HG03060 (cell line): ENCODE measurements at regions not wholly inside any gene's neighbourhood (a gene's known extent, or its start where the extent isn't known, plus 50 kb on each side); places are given as distances from the start of the nearest gene placed in this dataset.
"Not testable (repeated sequence)": the region's sequence is repeated elsewhere in the genome, so short reads cannot be mapped to it uniquely, and the experiment has no call there.

Experiments used
- ATAC-seq: cut with Tn5 transposase; IDR thresholded peaks from one replicate; pipeline ENCODE4 v1.9.1; 2021; ENCODE audit warnings: low read depth, moderate number of reproducible peaks; ENCODE audit not compliant: unreplicated experiment

DNA sequence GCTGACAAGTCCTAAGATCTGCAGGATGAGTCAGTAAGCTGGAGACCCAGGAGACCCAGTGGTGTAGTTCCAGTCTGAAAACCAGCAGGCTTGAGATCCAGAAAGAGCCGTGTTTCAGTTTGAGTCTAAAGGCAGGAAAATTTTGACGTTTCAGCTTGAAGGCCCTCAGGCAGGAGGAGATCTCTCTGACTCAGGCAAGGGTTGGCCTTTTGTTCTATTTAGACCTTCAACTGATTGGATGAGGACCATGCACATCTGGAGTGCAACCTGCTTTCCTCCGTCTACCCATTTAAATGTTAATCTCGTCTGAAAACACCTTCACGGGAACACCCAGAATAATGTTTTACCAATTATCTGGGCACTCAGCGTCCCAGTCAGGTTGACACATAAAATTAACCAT, 69.5 kb downstream of the NPIPA7 start:
- ATAC-seq: not testable (repeated sequence)

DNA sequence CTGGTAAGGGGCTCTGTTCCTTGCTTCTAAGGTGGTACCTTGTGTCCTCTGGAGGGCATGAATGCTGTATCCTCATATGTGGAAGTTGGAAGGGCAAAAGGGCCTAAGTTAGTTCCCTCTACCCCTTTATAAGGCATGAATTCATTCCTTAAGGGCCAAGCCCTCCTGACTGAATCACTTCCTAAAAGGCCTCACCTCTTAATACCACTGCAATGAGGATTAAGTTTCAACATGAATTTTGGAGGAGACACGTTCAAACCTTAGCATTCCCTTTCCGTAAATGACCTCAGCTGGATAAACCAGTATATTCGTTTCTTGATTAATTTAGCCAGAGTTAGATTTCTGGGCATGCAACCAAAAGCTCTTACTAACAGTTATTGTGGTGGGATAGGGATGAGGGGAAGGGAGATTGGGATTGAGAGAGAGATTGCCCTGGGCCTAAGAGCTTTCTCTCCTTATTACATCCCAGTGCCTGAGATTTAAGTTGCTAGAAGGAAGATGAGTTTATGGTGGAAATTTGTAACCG, 70.8 kb downstream of the NPIPA7 start:
- ATAC-seq: not testable (repeated sequence)

DNA sequence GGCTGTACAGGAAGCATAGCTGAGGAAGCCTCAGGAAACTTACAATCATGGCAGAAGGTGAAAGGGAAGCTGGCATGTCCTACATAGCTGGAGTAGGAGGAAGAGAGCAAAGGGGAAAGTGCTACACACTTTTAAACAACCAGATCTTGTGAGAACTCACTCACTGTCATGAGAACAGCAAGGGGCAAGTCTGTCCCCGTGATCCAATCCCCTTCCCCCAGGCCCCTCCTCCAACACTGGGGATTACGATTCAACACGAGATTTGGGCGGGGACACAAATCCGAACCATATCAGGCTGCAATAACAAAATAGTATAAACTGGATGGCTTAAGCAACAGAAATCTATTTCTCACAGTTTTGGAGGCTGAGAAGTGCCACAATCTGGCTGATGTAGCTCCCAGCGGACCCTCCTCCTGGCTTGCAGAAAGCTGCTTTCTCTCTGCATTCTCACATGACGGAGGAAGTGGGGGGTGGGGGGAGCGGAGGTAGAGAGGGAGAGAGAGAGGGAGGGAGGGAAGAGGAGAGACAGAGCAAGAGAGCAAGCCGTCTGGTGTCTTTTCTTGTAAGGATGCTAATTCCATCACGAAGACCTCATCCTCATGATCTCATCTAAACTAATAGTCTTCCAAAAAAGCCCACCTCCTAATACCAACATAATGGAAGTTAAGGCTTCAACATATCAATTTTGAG, 72.9 kb downstream of the NPIPA7 start:
- not testable (repeated sequence) for ATAC-seq

DNA sequence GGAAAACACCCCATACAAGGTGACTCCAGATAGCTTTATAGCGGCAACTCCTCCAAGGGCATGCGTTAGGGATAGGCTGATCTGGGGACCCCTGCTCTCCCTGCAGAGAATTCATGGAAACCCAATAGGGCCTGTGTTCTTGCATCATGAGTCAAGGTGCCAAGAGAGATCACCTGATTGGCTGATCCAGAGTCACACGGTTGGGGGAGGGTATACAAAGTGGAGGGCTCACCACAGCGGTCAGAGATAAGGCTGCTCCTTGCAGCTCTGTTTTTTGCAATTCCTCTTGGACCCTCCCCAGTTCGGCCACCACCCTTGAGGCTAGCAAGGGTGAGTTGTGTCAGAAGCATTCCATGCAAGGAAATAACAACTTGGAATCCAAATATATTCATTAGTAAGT, 79.6 kb downstream of the NPIPA7 start:
- ATAC-seq: not testable (repeated sequence)

DNA sequence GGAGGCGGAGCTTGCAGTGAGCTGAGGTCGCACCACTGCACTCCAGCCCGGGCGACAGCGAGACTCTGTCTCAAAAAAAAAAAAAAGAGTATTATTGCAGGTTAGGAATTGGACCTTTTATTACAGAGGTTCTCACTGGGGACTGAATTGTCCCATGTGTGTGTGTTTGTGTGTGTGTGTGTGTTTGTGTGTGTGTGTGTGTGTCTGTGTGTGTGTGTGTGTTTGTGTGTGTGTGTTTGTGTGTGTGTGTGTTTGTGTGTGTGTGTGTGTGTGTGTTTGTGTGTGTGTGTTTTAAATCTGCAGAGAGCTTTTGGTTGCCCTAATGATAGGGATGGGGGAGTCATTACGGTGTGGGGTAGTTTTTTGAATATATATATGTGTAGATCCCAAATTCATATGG, 84.9 kb downstream of the NPIPA7 start:
- ATAC-seq: not testable (repeated sequence)

DNA sequence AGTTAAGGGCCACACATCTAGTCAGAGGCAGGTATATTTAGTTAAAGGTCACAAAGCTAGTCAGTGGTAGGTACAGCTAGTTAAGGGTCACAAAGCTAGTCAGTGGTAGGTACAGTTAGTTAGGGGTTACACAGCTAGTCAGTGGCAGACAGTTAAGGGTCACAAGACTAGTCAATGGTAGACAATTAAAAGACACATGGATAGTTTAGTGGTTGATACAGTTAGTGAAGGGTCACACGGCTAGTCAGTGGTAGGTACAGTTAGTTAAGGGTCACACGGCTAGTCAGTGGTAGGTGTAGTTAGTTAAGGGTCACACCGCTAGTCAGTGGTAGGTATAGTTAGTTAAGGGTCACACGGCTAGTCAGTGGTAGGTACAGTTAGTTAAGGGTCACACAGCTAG, 110.0 kb downstream of the NPIPA7 start:
- not testable (repeated sequence) for ATAC-seq

DNA sequence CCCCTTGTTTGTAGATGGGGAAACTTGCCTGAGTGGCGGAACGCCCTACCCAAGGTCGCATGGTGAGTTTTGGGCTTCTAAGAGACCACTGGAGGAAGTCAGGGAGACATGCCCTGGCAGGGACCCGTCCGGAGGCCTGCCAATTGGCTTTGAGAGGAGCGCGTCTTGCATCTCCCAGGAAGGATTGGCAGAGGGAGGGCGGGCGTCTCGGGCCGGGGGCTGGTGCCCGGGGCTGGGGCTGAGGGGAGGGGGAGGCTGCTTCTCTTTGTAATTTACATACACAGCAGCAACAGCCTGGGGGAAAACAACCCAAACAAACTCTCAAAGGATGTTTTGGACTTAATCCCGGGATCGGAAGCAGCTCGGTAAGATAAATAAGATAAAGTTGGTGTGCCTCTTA, 110.5 kb downstream of the NPIPA7 start:
- not testable (repeated sequence) for ATAC-seq

DNA sequence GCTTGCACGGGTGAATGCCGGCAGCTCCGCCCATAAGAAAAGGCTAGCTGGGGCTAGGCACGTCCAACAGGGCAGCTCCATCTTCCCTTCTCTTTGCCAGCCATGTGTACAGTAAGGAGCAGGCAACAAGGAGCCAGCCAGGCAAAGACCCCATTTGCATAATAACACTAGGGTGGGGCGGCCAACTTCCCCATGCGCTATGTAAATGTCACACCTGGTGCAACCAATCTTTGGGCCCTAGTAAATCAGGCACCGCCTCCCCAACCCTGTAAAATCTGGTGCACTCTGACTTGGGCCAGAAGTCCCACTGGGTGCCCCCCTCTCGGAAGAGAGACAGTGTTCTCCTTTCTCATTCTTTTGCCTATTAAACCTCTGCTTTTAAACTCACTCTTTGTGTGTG, 115.2 kb downstream of the NPIPA7 start:
- not testable (repeated sequence) for ATAC-seq

DNA sequence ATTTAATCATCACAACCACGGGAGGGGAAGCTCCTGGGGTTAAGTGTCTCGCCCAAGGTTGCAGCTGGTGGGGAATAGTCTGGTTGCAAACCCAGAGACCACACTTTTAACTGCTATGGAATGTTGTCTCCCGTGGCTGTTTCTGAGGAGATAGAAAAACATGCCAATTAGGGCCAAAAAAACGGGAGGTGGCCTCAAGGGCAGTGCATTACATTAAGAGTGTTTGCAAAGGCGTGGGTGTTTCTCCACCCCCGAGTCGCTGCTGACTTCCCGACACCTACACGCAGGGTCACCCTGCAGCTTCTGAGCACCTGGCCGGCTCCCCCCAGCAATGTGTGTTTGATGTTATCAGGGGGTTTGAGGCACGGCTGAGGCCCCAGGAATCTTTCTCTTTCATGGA, 116.1 kb downstream of the NPIPA7 start:
- not testable (repeated sequence) for ATAC-seq

DNA sequence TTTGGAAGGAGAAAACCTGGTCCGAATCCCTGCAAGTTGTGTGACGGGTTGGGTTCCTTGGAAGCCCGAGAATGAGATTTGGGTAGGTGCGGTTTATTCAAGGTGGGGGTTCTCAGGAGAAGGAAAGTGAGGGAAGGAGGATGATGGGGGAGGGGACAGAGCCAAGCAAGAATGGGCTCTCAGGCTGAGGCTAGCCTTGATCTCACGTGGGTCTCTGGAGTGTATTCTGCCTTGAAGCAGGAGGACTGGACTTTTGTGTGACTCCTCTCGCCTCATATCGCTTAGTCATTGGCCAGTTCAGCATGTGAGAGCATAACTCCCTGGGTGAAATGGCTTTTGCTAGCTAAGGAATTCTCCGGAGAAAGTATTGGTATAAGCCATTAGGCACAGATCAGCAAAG, 120.9 kb downstream of the NPIPA7 start:
- not testable (repeated sequence) for ATAC-seq

DNA sequence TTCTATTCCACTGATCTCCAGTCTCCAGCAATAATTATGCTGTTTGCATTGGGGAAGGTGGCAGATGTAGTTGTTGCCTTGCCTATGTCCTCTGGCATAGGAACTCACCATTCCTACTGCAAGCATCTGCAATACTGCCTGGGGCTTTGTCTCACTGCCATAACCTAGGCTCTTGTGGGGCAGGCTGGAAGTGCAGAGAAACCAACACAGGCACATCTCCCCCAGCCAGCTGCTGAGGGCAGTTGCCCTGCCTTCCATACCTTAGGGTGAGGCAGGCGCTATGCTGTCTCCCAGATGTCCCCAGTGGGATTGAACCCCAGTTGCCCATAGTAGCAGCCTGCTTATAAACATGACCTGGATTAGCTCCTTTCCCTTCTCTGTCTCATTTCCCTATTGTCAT, 128.1 kb downstream of the NPIPA7 start:
- not testable (repeated sequence) for ATAC-seq

DNA sequence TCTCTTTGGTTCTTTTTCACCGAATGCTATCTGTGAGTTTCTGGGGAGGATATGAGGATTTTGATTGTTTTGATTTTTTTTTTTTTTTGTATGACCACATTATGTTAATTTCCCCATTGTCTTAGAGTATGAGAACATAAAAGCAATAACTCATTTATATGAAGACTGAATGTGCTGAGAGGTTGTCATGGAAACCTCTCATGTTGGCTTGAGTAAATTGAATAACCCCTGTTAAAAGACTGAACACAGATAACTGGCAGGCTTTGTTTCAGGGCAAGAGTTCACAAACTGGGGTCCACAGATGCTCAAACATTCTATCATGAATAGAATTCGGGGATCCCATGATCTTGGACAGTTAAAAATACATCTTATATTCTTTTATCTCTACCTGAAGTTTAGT, 129.4 kb downstream of the NPIPA7 start:
- ATAC-seq: not testable (repeated sequence)

DNA sequence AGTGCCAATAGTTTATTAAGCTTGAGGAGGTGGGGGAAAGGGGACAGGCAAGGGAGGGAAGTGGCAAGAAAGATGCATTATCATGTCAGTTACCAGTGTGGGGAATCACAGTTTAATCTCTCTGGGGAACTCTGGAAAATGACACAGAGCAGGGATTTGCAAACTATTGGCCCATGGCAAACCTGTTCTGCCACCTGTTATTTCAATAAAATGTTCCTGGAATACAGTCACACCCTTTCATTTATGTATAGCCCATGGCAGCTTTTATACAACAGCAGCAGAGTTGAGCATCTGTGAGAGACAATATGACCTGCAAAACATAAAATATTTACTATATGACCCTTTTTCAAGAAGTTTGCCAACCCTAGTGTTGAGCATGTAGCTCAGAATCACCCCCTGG, 140.5 kb downstream of the NPIPA7 start:
- not testable (repeated sequence) for ATAC-seq

DNA sequence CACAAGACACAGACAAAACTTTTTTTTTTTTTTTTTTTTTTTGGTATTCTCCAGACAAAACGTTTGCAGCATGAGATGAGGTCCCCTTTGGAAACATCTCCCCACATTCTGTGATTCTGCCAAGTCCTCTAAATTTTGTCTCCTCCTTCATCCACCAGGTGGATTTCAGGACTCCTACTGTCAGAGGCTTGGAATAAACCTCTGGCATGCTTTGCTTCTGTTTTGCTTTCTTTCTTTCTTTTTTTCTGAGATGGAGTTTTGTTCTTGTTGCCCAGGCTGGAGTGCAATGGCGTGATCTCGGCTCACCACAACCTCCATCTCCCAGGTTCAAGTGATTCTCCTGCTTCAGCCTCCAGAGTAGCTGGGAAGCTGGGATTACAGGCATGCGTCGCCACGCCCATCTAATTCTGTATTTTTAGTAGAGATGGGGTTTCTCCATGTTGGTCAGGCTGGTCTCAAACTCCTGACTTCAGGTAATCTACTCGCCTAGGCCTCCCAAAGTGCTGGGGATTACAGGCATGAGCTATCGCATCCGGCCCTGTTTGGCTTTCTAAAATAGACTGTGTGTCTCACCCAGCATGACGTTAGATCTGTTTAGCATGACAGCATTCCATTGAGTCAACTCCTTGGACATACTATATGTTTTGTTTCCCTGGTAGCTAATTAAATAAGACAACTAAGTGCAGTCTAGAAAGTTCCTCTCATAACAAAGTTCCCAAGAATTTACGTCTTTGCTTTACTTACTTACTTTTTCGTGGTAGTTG, 142.5 kb downstream of the NPIPA7 start:
- ATAC-seq: not testable (repeated sequence)

DNA sequence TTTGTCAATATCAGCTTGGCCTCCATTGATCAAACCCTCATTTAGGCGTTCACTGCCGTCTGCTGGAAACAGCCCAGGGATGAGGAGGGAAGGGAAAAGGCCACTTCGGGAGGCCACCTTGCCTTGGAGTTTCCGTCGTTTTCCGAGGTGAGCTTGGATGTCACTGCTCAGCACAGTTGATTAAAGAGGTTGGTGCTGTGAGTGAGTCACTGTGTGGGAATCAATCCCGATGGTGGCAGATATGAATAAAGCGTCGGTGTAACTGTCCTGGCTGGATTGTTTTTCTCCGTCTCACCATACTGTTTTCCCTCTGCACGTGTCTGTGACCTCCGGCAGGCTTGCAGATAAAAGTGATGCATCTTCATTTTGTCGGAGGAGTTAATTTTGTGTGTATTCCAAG, 148.1 kb downstream of the NPIPA7 start:
- not testable (repeated sequence) for ATAC-seq

DNA sequence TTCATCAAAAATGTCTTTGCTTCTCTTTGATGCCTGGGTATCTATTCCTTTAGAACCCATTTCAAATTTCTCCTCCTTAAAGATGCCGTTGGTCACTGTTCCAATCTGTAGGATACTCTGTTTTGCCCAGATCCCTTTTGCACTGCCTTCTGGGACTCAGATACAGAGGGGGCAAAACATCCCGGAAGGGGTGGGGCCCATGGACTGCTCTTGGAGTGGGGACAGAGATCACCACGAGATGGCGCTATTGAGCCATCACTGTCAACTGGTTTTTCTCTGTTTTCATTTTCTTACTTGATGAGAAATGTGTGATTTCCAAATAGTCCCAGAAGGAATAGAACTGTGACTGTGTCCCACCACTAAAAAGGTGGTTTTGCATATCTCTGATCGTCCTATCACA, 151.8 kb downstream of the NPIPA7 start:
- ATAC-seq: not testable (repeated sequence)

DNA sequence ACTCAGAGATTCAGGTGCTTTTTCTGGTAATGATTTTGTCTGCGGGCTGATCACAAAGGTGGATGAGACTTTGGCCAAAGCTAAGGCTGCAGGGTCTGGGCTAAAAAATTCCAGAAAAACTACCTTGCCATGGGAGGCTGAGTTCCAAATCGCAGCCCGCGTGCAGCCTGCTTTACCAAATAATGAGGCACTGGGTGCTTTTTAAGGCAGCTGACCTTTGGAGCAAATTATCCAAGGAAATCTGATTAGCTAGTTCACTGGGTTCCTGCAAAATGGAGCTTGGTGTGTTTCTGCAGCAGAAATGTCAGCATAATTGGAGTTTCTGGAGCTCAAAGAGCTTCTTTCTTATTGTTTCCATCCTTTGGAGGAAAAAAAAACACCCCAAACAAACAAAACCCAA, 156.6 kb downstream of the NPIPA7 start:
- ATAC-seq: not testable (repeated sequence)

DNA sequence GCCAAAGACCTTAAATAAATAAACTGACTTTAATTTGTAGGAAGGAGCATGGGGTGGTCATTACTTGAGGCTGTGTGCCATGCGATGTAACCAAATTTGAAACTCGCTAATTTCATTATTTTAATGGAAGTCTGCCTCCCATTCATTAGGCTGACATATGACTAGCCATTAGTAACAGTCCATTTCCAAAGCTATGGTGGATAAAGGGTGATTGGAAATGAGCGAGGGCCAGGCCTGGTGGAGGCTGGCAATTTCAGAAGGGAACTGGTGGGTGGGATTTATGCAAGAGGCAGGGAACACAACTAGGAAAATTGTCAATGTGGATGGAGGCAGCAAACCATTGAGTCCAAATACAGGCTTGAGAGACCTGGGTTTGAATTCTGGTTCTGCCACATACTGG, 157.2 kb downstream of the NPIPA7 start:
- ATAC-seq: not testable (repeated sequence)

DNA sequence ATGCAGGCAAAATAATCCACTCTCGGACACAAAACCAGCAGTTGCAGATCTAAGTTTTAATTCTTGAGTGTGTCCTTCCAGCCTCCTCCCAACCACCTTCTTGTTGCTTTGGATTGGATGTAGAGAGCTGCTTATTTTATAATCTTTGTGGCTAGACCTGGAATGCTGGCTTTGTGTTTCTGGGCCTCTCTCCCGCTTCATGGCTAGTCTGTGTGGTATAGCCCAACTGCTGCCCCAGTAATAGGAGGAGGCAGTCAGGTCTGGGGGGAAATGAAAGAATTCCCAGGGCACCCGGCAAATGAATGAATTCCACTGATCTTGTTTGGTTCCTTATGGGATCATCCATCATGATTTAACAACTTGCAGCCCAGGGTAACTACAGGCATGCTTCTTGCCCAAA, 170.8 kb downstream of the NPIPA7 start:
- ATAC-seq: not testable (repeated sequence)

DNA sequence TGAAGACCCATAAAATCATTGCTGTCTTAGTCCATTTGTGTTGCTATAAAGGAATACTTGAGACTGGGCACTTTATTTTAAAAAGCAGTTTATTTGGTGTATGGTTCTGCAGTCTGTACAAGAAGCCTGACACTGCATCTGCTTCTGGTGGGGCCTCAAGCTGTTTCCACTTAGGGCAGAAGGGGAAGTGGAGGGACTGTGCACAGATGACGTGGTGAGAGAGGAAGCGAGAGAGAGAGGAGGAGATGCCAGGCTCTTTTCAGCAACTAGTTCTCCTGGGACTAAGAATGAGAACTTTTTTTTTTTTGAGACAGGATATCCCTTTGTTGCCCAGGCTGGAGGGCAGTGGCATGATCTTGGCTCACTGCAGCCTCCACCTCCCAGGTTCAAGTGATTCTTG, 171.9 kb downstream of the NPIPA7 start:
- ATAC-seq: not testable (repeated sequence)

DNA sequence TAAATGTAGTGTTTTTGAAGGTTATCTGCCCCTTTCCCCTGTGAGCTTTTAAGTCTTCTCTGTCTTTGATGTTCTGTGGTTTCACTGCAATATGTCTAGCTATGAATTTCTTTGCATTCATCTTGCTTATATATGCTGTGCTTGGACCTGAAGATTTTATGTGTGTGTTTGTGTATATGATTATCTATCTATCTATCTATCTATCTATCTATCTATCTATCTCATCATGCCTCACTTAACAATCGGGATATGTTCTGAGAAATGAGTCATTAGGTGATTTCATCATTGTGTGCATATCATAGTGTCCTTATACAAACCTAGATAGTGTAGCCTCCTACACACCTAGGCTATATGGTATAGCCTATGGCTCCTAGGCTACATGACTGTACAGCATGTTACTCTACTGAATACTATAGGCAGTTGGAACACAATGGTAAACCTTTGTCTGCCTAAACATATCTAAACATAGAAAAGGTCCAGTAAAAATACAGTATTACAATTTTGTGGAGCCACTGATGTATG, 173.9 kb downstream of the NPIPA7 start:
- ATAC-seq: not testable (repeated sequence)
